ENCODE measurements at regions not wholly inside any gene's neighbourhood (a gene's known extent, or its start where the extent isn't known, plus 50 kb on each side); places are given as distances from the start of the nearest gene placed in this dataset.

GRCh38 chr2:240300840-240301239, 134.6 kb upstream of the GPC1 start:
- TF ChIP-seq CTCF (IDR thresholded peaks at IDR 0.05) (no peak), POLR2A (IDR thresholded peaks at IDR 0.05) (no peak)
